IgD-negative memory B cell (primary cell): ENCODE measurements at regions not wholly inside any gene's neighbourhood (a gene's known extent, or its start where the extent isn't known, plus 50 kb on each side); places are given as distances from the start of the nearest gene placed in this dataset.

Experiments used
- H3K27ac Mint-ChIP-seq, 3 donors: one replicate each; pipeline ENCODE4 v1.8.0; 2020 to 2022; ENCODE audit warnings: mild to moderate bottlenecking in 3 of 3, mixed read lengths in 3 of 3, moderate library complexity in 1 of 3
- H3K27me3 Mint-ChIP-seq: one replicate; pipeline ENCODE4 v1.8.0; 2021; ENCODE audit warnings: mixed read lengths
- H3K36me3 Mint-ChIP-seq: one replicate; pipeline ENCODE4 v1.8.0; 2020; ENCODE audit warnings: mild to moderate bottlenecking, mixed read lengths
- H3K4me1 Mint-ChIP-seq, 3 donors: one replicate each; pipeline ENCODE4 v1.8.0; 2020 to 2022; ENCODE audit warnings: mixed read lengths in 3 of 3, mild to moderate bottlenecking in 1 of 3
- H3K4me3 Mint-ChIP-seq, 4 donors: one replicate each; pipeline ENCODE4 v1.8.0; 2020 to 2022; ENCODE audit warnings: mild to moderate bottlenecking in 4 of 4, mixed read lengths in 4 of 4, moderate library complexity in 3 of 4
- H3K9me3 Mint-ChIP-seq, 3 donors: one replicate each; pipeline ENCODE4 v1.8.0; 2020 to 2021; ENCODE audit warnings: mixed read lengths in 3 of 3, mild to moderate bottlenecking in 1 of 3

- Mint-ChIP-seq H3K4me1 (peaks cover 5 to 15% (median 13%) of the 10 kb centered on the region in 3 donors), H3K36me3 (peaks cover 12% of the 10 kb centered on the region), H3K27ac (no peak overlapping the region), H3K9me3 (no peaks in the 10 kb centered on the region), H3K27me3 (no peaks in the 10 kb centered on the region), H3K4me3 (no peak overlapping the region)
Measured at GRCh38 chr6:144757299-144757698, 472.2 kb downstream of the UTRN start.

- Mint-ChIP-seq H3K9me3 (no peaks in the 10 kb centered on the region), H3K36me3 (peaks cover 11% of the 10 kb centered on the region), H3K27me3 (no peaks in the 10 kb centered on the region), H3K4me1 (peaks cover 5 to 11% (median 11%) of the 10 kb centered on the region in 3 donors), H3K4me3 (no peak overlapping the region), H3K27ac (no peak overlapping the region)
Measured at GRCh38 chr6:144757730-144758129, 472.6 kb downstream of the UTRN start.

DNA sequence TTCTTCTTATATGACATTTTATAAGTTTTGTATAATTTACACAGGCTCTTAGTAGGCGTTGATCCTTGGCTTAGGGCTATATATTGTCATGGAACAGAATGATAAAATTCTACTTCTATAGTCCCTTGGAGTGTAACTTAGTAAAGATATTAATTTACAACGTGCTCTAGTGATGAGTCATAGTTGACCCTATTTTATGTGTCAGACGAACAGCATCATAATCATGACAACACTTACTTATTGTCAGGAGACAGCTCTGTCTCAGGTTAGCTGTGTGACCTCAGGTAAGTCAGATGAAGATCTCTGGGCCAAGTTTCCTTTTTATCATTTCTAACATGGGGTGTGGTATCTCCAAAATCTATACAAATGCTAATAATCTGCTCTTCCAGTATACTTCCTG lies 473.5 kb downstream of the UTRN start:
- Mint-ChIP-seq H3K4me3 (no peak overlapping the region), H3K36me3 (peaks cover 9% of the 10 kb centered on the region), H3K27ac (peak overlapping the region in 1 of 3 donors; percentile 67), H3K4me1 (peaks cover 3 to 6% (median 5%) of the 10 kb centered on the region in 3 donors), H3K27me3 (no peaks in the 10 kb centered on the region), H3K9me3 (no peaks in the 10 kb centered on the region)

DNA sequence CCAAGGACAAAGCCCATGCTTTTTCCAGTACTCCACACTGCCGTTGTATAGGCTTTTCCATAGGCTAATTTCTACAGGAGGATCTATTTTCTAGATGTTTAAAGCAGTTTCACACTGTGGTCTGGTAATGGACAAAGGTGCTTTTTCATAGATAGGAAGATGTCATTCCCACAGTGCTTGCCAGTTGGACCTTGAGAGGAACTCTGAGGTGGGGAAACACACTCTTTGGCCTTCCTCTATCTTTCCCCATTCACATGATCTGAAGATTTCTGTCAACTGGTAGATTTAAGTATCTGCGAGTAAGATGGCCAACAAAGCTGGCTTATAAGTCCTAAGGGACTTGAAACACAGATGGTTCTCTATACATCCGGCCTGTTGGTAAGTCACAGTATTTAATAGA lies 477.3 kb downstream of the UTRN start:
- H3K27me3 Mint-ChIP-seq: no peaks in the 10 kb centered on the region
- no peak overlapping the region for H3K27ac Mint-ChIP-seq
- H3K4me1 Mint-ChIP-seq: peaks cover 0 to 3% (median 0%) of the 10 kb centered on the region in 3 donors
- H3K36me3 Mint-ChIP-seq: no peaks in the 10 kb centered on the region
- no peaks in the 10 kb centered on the region for H3K9me3 Mint-ChIP-seq
- no peak overlapping the region for H3K4me3 Mint-ChIP-seq

DNA sequence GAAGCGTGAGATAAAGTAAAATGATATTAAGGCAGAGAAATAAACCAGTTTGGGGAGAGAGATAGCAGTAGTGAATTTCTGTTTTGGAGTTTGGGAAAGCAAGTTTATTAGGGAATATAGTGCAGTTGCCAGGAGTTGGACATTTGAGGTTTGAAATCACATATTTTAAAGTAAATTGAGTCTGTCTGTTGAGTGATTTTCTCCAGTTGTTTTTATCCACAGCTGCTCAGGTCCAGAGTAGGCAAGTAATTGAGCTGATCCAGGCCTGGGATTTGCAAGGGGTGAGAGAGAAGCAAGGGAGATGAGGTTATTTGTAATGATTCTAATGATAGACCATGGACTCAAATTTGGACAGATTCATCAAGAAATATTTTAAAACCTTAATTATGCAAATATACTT lies 481.9 kb downstream of the UTRN start:
- no peaks in the 10 kb centered on the region for H3K36me3 Mint-ChIP-seq
- H3K4me1 Mint-ChIP-seq: peaks cover 0 to 3% (median 0%) of the 10 kb centered on the region in 3 donors
- H3K27me3 Mint-ChIP-seq: no peaks in the 10 kb centered on the region
- H3K4me3 Mint-ChIP-seq: no peak overlapping the region
- no peak overlapping the region for H3K27ac Mint-ChIP-seq
- H3K9me3 Mint-ChIP-seq: no peaks in the 10 kb centered on the region

DNA sequence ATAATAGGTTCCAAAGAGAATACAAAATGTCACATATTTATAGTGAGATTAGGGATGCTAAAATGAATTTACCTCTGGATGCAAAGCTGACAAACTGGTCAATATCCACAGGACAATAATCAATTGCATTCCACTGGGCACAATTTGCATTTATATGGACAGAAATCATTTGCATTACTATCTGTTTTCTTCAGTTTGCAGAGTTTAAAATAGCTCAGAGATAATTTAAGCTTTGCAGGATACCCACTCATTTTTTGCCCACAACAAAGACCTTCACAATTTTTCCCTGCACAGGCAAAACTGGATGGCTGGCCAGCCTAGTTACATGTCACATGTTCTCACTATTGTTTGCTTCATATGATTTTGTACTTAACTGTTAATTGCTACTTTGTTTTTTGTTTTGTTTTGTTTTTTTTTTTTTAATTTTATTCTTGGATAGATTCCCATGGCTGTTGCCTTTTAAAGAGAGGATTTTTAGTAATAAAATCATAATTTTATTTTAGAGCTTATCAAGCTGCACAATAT lies 483.5 kb downstream of the UTRN start:
- H3K9me3 Mint-ChIP-seq: no peaks in the 10 kb centered on the region
- H3K4me1 Mint-ChIP-seq: peaks cover 0 to 3% (median 0%) of the 10 kb centered on the region in 3 donors
- H3K4me3 Mint-ChIP-seq: no peak overlapping the region
- H3K27me3 Mint-ChIP-seq: no peaks in the 10 kb centered on the region
- H3K27ac Mint-ChIP-seq: no peak overlapping the region
- no peaks in the 10 kb centered on the region for H3K36me3 Mint-ChIP-seq

GRCh38 chr6:144769142-144769541 lies 484.0 kb downstream of the UTRN start:
- Mint-ChIP-seq H3K9me3 (no peaks in the 10 kb centered on the region), H3K27ac (no peak overlapping the region), H3K36me3 (peaks cover under 1% of the 10 kb centered on the region), H3K4me1 (peaks cover 0 to 3% (median 0%) of the 10 kb centered on the region in 3 donors), H3K4me3 (no peak overlapping the region), H3K27me3 (no peaks in the 10 kb centered on the region)

GRCh38 chr6:144776031-144776819 lies 491.1 kb downstream of the UTRN start:
- Mint-ChIP-seq H3K27me3 (no peaks in the 10 kb centered on the region), H3K36me3 (peaks cover 23% of the 10 kb centered on the region), H3K4me3 (no peak overlapping the region), H3K27ac (peak overlapping the region in 1 of 3 donors; percentile 3), H3K9me3 (no peaks in the 10 kb centered on the region), H3K4me1 (peaks cover 0 to 3% (median 0%) of the 10 kb centered on the region in 3 donors)

GRCh38 chr6:144777249-144777648 lies 492.1 kb downstream of the UTRN start:
- Mint-ChIP-seq H3K27ac (peak overlapping the region in 1 of 3 donors; percentile 60), H3K27me3 (no peaks in the 10 kb centered on the region), H3K9me3 (no peaks in the 10 kb centered on the region), H3K4me1 (peaks cover 0 to 3% (median 0%) of the 10 kb centered on the region in 3 donors), H3K4me3 (no peak overlapping the region), H3K36me3 (peaks cover 23% of the 10 kb centered on the region)

DNA sequence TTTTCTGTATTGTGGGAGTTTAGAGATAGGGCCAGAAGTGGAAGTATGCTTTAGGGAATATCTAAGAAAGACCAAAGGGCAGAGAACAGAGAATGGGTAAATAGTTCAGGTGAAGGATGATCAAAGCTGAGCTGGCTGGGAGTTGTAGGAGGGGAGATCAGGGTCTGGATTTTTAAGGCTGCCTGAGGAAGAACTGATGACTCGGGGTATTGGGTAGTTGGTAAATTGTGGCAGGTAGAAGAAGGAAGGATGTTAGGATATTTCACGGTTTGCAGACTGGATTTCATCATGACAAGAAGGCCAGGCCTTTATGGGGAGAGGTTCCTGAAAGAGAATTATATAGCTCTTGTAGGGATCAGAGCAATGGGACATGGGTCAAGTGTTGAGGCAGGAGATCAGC lies 492.9 kb downstream of the UTRN start:
- Mint-ChIP-seq H3K36me3 (peaks cover 24% of the 10 kb centered on the region), H3K4me1 (peaks cover 0 to 3% (median 0%) of the 10 kb centered on the region in 3 donors), H3K27me3 (no peaks in the 10 kb centered on the region), H3K4me3 (no peak overlapping the region), H3K27ac (no peak overlapping the region), H3K9me3 (no peaks in the 10 kb centered on the region)

DNA sequence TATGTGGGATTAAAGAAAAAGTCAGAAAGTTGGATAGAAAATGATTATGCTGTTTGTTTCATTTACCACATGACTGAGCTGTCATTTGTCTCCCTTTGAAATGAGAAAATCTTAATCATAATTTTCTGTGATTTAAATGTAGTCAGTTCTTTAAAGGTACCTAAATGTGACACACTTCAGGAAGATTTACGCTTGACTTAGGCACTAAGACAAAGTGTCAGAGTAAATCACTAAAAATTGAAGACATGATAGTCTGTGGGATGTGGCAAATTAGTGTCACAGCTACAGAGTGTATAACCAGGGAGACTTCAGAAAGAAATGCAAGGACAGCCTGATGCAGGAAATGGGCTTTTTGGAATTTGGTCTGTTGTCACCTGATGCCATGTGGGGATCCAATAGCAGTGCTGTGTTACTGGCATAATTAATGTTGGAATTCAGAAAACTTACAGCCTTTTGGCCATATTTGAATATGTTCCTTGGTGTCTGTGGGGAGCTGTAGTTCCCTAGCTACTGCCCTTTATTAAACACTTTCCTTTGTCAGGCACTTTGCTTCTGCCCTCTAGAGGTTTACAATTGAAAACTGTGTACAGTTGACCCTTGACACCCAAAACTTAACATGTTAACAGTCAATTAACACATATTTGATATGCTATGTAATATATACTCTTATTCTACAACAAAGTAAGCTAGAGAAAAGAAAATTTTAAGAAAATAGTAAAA lies 493.8 kb downstream of the UTRN start:
- peak overlapping the region in 1 of 3 donors; percentile 24 for H3K27ac Mint-ChIP-seq
- no peak overlapping the region for H3K4me3 Mint-ChIP-seq
- no peaks in the 10 kb centered on the region for H3K9me3 Mint-ChIP-seq
- no peaks in the 10 kb centered on the region for H3K27me3 Mint-ChIP-seq
- peaks cover 0 to 3% (median 0%) of the 10 kb centered on the region in 3 donors for H3K4me1 Mint-ChIP-seq
- peaks cover 28% of the 10 kb centered on the region for H3K36me3 Mint-ChIP-seq

- Mint-ChIP-seq H3K27ac (no peak overlapping the region), H3K4me1 (peaks cover 0 to 1% (median 0%) of the 10 kb centered on the region in 3 donors), H3K27me3 (no peaks in the 10 kb centered on the region), H3K36me3 (peaks cover 10% of the 10 kb centered on the region), H3K4me3 (no peak overlapping the region), H3K9me3 (no peaks in the 10 kb centered on the region)
Measured at GRCh38 chr6:144781836-144782235, 496.7 kb downstream of the UTRN start.

DNA sequence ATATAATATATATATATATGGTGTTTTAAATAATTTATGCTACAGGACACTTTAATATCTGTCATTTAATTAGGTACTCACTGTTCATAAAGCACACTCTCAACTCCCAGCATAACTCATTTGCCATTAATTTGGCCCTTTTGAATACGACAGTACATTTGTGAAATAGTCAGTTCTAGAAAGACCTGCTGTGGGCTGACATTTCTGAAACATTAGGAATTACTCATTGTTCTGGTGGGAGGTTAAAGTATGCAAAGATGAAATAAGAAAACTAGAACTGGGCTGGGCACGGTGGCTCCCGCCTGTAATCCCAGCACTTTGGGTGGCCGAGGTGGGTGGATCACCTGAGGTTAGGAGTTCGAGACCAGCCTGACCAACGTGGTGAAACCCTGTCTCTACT lies 497.5 kb downstream of the UTRN start:
- H3K4me3 Mint-ChIP-seq: no peak overlapping the region
- peaks cover 9% of the 10 kb centered on the region for H3K36me3 Mint-ChIP-seq
- no peaks in the 10 kb centered on the region for H3K9me3 Mint-ChIP-seq
- no peaks in the 10 kb centered on the region for H3K27me3 Mint-ChIP-seq
- no peak overlapping the region for H3K27ac Mint-ChIP-seq
- H3K4me1 Mint-ChIP-seq: no peaks in the 10 kb centered on the region

DNA sequence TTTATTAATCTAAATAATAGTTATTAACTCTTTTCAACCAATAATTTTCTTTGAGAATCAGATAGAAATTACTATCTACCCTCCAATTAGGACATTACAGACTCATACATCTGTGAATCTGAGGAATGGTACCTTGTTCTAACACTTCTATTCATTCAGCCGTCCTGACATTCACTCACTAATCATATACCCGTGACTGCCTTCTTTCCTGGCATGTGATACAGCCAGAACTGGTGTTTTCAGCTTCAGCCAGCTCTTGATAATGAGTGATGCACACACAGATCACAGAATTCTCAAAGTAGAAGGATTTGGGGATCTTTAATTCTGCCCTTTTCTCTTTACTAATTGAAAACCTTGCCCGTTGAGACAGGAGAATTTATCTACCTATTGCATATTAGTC lies 499.9 kb downstream of the UTRN start:
- Mint-ChIP-seq H3K9me3 (no peaks in the 10 kb centered on the region), H3K27me3 (no peaks in the 10 kb centered on the region), H3K36me3 (peaks cover 9% of the 10 kb centered on the region), H3K4me1 (no peaks in the 10 kb centered on the region), H3K27ac (no peak overlapping the region), H3K4me3 (no peak overlapping the region)

- H3K36me3 Mint-ChIP-seq: peaks cover 16% of the 10 kb centered on the region
- no peak overlapping the region for H3K4me3 Mint-ChIP-seq
- no peaks in the 10 kb centered on the region for H3K9me3 Mint-ChIP-seq
- H3K4me1 Mint-ChIP-seq: no peaks in the 10 kb centered on the region
- H3K27ac Mint-ChIP-seq: no peak overlapping the region
- H3K27me3 Mint-ChIP-seq: no peaks in the 10 kb centered on the region
Measured at GRCh38 chr6:144786825-144787224, 501.7 kb downstream of the UTRN start.
